Occipital lobe (tissue), 1 donor: ENCODE measurements at regions not wholly inside any gene's neighbourhood (a gene's known extent, or its start where the extent isn't known, plus 50 kb on each side); places are given as distances from the start of the nearest gene placed in this dataset.

Experiments
- DNase-seq: peaks from one replicate; lab custom pipeline; 2025; lab: John Stamatoyannopoulos, UW

- no peak for DNase-seq
These were observed 152.9 kb downstream of the RPS24 start for GRCh38 chr10:78186572-78186971.

GRCh38 chr10:78187371-78187770 is 153.7 kb downstream of the RPS24 start:
- DNase-seq: no peak

- DNase-seq: no peak
These were observed 154.8 kb downstream of the RPS24 start for GRCh38 chr10:78188446-78188845.

GRCh38 chr10:78190051-78190825 is 156.6 kb downstream of the RPS24 start:
- no peak for DNase-seq

- no peak for DNase-seq
These were observed 157.6 kb downstream of the RPS24 start for GRCh38 chr10:78191301-78191700.

GRCh38 chr10:78193189-78193588 is 159.5 kb downstream of the RPS24 start:
- no peak for DNase-seq

- no peak for DNase-seq
These were observed 160.4 kb downstream of the RPS24 start for GRCh38 chr10:78194050-78194449.

- no peak for DNase-seq
These were observed 161.1 kb downstream of the RPS24 start for GRCh38 chr10:78194539-78195402.

GRCh38 chr10:78196396-78196795 is 162.7 kb downstream of the RPS24 start:
- no peak for DNase-seq

- no peak for DNase-seq
These were observed 163.3 kb downstream of the RPS24 start for GRCh38 chr10:78196964-78197363.

- no peak for DNase-seq
These were observed 164.1 kb downstream of the RPS24 start for GRCh38 chr10:78197628-78198272.

GRCh38 chr10:78199005-78199725 is 165.5 kb downstream of the RPS24 start:
- DNase-seq: no peak

- no peak for DNase-seq
These were observed 166.1 kb downstream of the RPS24 start for GRCh38 chr10:78199759-78200158.

GRCh38 chr10:78200686-78201085 is 167.0 kb downstream of the RPS24 start:
- no peak for DNase-seq

GRCh38 chr10:78202386-78202785 is 168.7 kb downstream of the RPS24 start:
- no peak for DNase-seq

- DNase-seq: no peak
These were observed 170.5 kb downstream of the RPS24 start for GRCh38 chr10:78203915-78204818.

GRCh38 chr10:78205457-78206016 is 171.9 kb downstream of the RPS24 start:
- no peak for DNase-seq

GRCh38 chr10:78207216-78207615 is 173.6 kb downstream of the RPS24 start:
- no peak for DNase-seq

- no peak for DNase-seq
These were observed 174.1 kb downstream of the RPS24 start for GRCh38 chr10:78207776-78208175.

- DNase-seq: no peak
These were observed 176.3 kb downstream of the RPS24 start for GRCh38 chr10:78209970-78210369.
